Natural killer cell (primary cell): ENCODE measurements at regions not wholly inside any gene's neighbourhood (a gene's known extent, or its start where the extent isn't known, plus 50 kb on each side); places are given as distances from the start of the nearest gene placed in this dataset.

Source experiments
- ATAC-seq, 3 donors: fragments of 150-1000 bp in 2 of 3; fragments of 200-7000 bp in 1 of 3; cut with Tn5 transposase; 1 replicate in 1 of 3; 2 replicates in 2 of 3; pipeline ENCODE4 v1.10.0; 2021; ENCODE audit warnings: mild to moderate bottlenecking in 2 of 3, moderate library complexity in 2 of 3
- DNase-seq, 2 donors: peaks; one replicate each; pipeline versions ENCODE4 v3.0.0 to v3.0.0-alpha.2; 2013 to 2021; ENCODE audit warnings: mixed read lengths in 1 of 2
- H3K27ac ChIP-seq: one replicate; pipeline ENCODE4 v1.5.1; 2013; ENCODE audit warnings: mild to moderate bottlenecking, low read length
- H3K27me3 ChIP-seq: one replicate; pipeline ENCODE4 v1.6.1; 2013; ENCODE audit warnings: low read length; ENCODE audit not compliant: control insufficient read depth, insufficient read depth
- H3K36me3 ChIP-seq: one replicate; pipeline ENCODE4 v1.6.1; 2013; ENCODE audit warnings: low read length; ENCODE audit not compliant: control insufficient read depth, insufficient read depth
- H3K4me1 ChIP-seq: one replicate; pipeline ENCODE4 v1.6.1; 2013; ENCODE audit warnings: low read length; ENCODE audit not compliant: control insufficient read depth, insufficient read depth
- H3K4me3 ChIP-seq: one replicate; pipeline ENCODE4 v1.5.1; 2013; ENCODE audit warnings: low read length
- H3K9me3 ChIP-seq: one replicate; pipeline ENCODE4 v1.6.1; 2013; ENCODE audit warnings: low read length; ENCODE audit not compliant: control insufficient read depth, insufficient read depth
- H3K27ac Mint-ChIP-seq, 2 donors: one replicate each; pipeline ENCODE4 v1.8.0; 2022; ENCODE audit warnings: mild to moderate bottlenecking in 2 of 2, mixed read lengths in 2 of 2, moderate library complexity in 1 of 2
- H3K27me3 Mint-ChIP-seq, 2 donors: one replicate each; pipeline ENCODE4 v1.8.0; 2022; ENCODE audit warnings: low read depth in 2 of 2, mixed read lengths in 2 of 2
- H3K36me3 Mint-ChIP-seq: one replicate; pipeline ENCODE4 v1.8.0; 2022; ENCODE audit warnings: mixed read lengths
- H3K4me1 Mint-ChIP-seq, 2 donors: one replicate each; pipeline ENCODE4 v1.8.0; 2022; ENCODE audit warnings: mixed read lengths in 2 of 2
- H3K4me3 Mint-ChIP-seq: one replicate; pipeline ENCODE4 v1.8.0; 2022; ENCODE audit warnings: mild to moderate bottlenecking, moderate library complexity, mixed read lengths
- H3K9me3 Mint-ChIP-seq, 2 donors: one replicate each; pipeline ENCODE4 v1.8.0; 2022; ENCODE audit warnings: mixed read lengths in 2 of 2
- WGBS: methylation state at CpG from one replicate; pipeline ENCODE4 v1.1.7; 2013; ENCODE audit warnings: missing lambda C conversion rate; ENCODE audit not compliant: insufficient coverage; 5-methylcytosine and 5-hydroxymethylcytosine counted together
- intact Hi-C: fragments of 100-400 bp; cut with micrococcal nuclease; formaldehyde crosslinking; loops from one replicate; pipeline ENCODE4 v1.14.2; 2022
- TF ChIP-seq, protein P1 (sequence below): fragments of 200-600 bp; IDR thresholded peaks from one replicate; pipeline ENCODE4 v1.8.0; 2022; ENCODE audit warnings: antibody characterized with exemption

DNA sequence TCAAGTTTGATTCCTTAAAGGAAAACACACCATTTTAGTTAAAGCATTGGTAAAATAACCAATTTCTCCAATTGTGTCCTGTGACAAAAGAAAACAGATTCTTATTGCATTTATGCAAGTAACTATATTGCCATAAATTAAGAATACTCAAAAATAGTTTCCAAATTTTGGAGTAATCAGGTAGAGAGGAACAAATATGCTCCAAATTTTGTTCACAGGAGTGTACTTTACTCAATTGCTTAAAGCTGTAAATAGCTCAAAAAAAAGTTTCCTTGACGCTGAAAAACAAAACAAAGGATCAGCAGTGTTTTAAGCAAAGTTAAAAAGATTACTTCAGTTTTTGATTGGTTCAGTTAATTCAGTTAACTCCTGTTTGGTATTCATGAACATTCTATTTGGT is 52.2 kb upstream of the INHBA start:
- Mint-ChIP-seq H3K4me3 (no peak overlapping the region), H3K9me3 (peaks cover 2% of the 10 kb centered on the region in 2 donors), H3K27ac (no peak overlapping the region), H3K36me3 (no peaks in the 10 kb centered on the region), H3K27me3 (no peaks in the 10 kb centered on the region), H3K4me1 (no peaks in the 10 kb centered on the region)
- 100% methylated on average over 1 of the region's 1 CpG for WGBS
- no peak overlapping the region for H3K27ac ChIP-seq
- ATAC-seq, result no peak
- intact Hi-C loops, result no loop called here
- H3K9me3 ChIP-seq, result peaks cover 9% of the 10 kb centered on the region
- no peak overlapping the region for H3K4me3 ChIP-seq
- no peaks in the 10 kb centered on the region for H3K36me3 ChIP-seq
- no peaks in the 10 kb centered on the region for H3K4me1 ChIP-seq
- TF ChIP-seq, protein P1, sequence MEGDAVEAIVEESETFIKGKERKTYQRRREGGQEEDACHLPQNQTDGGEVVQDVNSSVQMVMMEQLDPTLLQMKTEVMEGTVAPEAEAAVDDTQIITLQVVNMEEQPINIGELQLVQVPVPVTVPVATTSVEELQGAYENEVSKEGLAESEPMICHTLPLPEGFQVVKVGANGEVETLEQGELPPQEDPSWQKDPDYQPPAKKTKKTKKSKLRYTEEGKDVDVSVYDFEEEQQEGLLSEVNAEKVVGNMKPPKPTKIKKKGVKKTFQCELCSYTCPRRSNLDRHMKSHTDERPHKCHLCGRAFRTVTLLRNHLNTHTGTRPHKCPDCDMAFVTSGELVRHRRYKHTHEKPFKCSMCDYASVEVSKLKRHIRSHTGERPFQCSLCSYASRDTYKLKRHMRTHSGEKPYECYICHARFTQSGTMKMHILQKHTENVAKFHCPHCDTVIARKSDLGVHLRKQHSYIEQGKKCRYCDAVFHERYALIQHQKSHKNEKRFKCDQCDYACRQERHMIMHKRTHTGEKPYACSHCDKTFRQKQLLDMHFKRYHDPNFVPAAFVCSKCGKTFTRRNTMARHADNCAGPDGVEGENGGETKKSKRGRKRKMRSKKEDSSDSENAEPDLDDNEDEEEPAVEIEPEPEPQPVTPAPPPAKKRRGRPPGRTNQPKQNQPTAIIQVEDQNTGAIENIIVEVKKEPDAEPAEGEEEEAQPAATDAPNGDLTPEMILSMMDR, result no peak
- no peaks in the 10 kb centered on the region for H3K27me3 ChIP-seq
- DNase-seq, result no peak

DNA sequence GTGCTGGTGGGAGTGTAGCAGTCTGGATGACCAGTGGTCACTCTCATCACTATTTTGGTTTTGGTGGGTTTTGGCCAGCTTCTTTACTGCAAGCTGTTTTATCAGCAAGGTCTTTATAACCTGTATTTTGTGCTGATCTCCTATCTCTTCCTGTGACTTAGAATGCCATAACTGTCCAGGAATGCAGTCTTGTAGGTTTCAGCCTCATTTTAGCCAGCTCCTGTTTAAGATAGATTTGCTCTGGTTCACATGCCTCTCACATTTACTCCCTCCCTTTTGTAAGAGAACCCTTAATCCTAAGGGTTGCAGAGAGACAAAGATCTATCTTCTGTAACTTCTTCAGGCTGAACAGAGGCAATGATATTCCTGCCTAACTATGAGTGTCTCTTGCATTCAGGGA is 51.2 kb upstream of the INHBA start:
- ATAC-seq, result no peak
- no peaks in the 10 kb centered on the region for H3K4me1 Mint-ChIP-seq
- intact Hi-C loops, result no loop called here
- TF ChIP-seq, protein P1, result no peak
- no peak for DNase-seq
- Histone ChIP-seq H3K27me3 (no peaks in the 10 kb centered on the region), H3K4me3 (no peak overlapping the region), H3K9me3 (peaks cover 9% of the 10 kb centered on the region), H3K27ac (no peak overlapping the region), H3K4me1 (no peaks in the 10 kb centered on the region), H3K36me3 (no peaks in the 10 kb centered on the region)
- no peak overlapping the region for H3K27ac Mint-ChIP-seq
- H3K9me3 Mint-ChIP-seq, result peaks cover 2% of the 10 kb centered on the region in 2 donors
- no peaks in the 10 kb centered on the region for H3K36me3 Mint-ChIP-seq
- H3K4me3 Mint-ChIP-seq, result no peak overlapping the region
- no peaks in the 10 kb centered on the region for H3K27me3 Mint-ChIP-seq
